CD14-positive monocyte (primary cell): ENCODE measurements at regions not wholly inside any gene's neighbourhood (a gene's known extent, or its start where the extent isn't known, plus 50 kb on each side); places are given as distances from the start of the nearest gene placed in this dataset.

Experiments used
- DNase-seq, 3 donors: peaks; one replicate each; pipeline ENCODE4 v3.0.0-alpha.2; 2011 to 2022
- H2AFZ ChIP-seq: 2 replicates; pipeline ENCODE4 v1.6.0; 2012; ENCODE audit warnings: mild to moderate bottlenecking, low read depth, low read length, inconsistent platforms; ENCODE audit not compliant: insufficient read depth, poor library complexity, severe bottlenecking
- H3K27ac ChIP-seq, 2 donors: 1 replicate in 1 of 2; 2 replicates in 1 of 2; pipeline ENCODE4 v1.5.1; 2012 to 2013; ENCODE audit warnings: low read length in 2 of 2, control low read depth in 1 of 2, inconsistent platforms in 1 of 2, low read depth in 1 of 2, mild to moderate bottlenecking in 1 of 2
- H3K27me3 ChIP-seq, 2 donors: one replicate each; pipeline versions ENCODE4 v1.6.0 to v1.6.1; 2011 to 2013; ENCODE audit warnings: low read length in 2 of 2; ENCODE audit not compliant: control insufficient read depth in 2 of 2, insufficient read depth in 2 of 2
- H3K36me3 ChIP-seq, 2 donors: replicated peaks in 1 of 2; 1 replicate in 1 of 2; 2 replicates in 1 of 2; pipeline versions ENCODE4 v1.5.1 to v1.6.1; 2012 to 2013; ENCODE audit warnings: low read length in 2 of 2, control low read depth in 1 of 2, inconsistent platforms in 1 of 2, mild to moderate bottlenecking in 1 of 2; ENCODE audit not compliant: insufficient read depth in 2 of 2, control insufficient read depth in 1 of 2
- H3K4me1 ChIP-seq, 2 donors: 1 replicate in 1 of 2; 2 replicates in 1 of 2; pipeline versions ENCODE4 v1.5.1 to v1.6.1; 2012 to 2013; ENCODE audit warnings: low read length in 2 of 2, control low read depth in 1 of 2, inconsistent platforms in 1 of 2, mild to moderate bottlenecking in 1 of 2, moderate library complexity in 1 of 2; ENCODE audit not compliant: insufficient read depth in 2 of 2, control insufficient read depth in 1 of 2
- H3K4me2 ChIP-seq: replicated peaks from 2 replicates; pipeline ENCODE3; 2012; ENCODE audit warnings: low read length, moderate library complexity, mild to moderate bottlenecking; ENCODE audit not compliant: poor library complexity, severe bottlenecking; ENCODE audit errors: extremely low read depth
- H3K4me3 ChIP-seq, 3 experiments: fragments of 200-600 bp in 1 of 3; sonication (generic) in 1 of 3; replicated peaks in 1 of 3; 1 replicate in 2 of 3; 2 replicates in 1 of 3; pipeline ENCODE4 v1.5.1; 2011 to 2013; ENCODE audit warnings: low read length in 3 of 3, mild to moderate bottlenecking in 3 of 3, control low read depth in 2 of 3, low read depth in 2 of 3, inconsistent platforms in 1 of 3, moderate library complexity in 1 of 3
- H3K79me2 ChIP-seq: 2 replicates; pipeline ENCODE4 v1.6.0; 2012; ENCODE audit warnings: mild to moderate bottlenecking, control low read depth, inconsistent platforms, low read length, moderate library complexity; ENCODE audit not compliant: insufficient read depth
- H3K9ac ChIP-seq: 2 replicates; pipeline ENCODE4 v1.6.0; 2017; ENCODE audit warnings: low read length, mild to moderate bottlenecking; ENCODE audit not compliant: insufficient read depth, poor library complexity, severe bottlenecking
- H3K9me3 ChIP-seq, 2 donors: replicated peaks in 1 of 2; 1 replicate in 1 of 2; 2 replicates in 1 of 2; pipeline versions ENCODE4 v1.5.1 to v1.6.1; 2012 to 2013; ENCODE audit warnings: low read length in 2 of 2, control low read depth in 1 of 2; ENCODE audit not compliant: control insufficient read depth in 1 of 2, insufficient read depth in 1 of 2
- H4K20me1 ChIP-seq: 2 replicates; pipeline ENCODE4 v1.6.0; 2012; ENCODE audit warnings: mild to moderate bottlenecking, low read length, control low read depth, moderate library complexity; ENCODE audit not compliant: insufficient read depth
- H3K27ac Mint-ChIP-seq, 7 donors: one replicate each; pipeline ENCODE4 v1.8.0; 2020; ENCODE audit warnings: mild to moderate bottlenecking in 7 of 7, mixed read lengths in 7 of 7, moderate library complexity in 6 of 7, inconsistent platforms in 2 of 7
- H3K27me3 Mint-ChIP-seq, 3 donors: one replicate each; pipeline ENCODE4 v1.8.0; 2021 to 2022; ENCODE audit warnings: low read depth in 3 of 3, mild to moderate bottlenecking in 3 of 3, mixed read lengths in 3 of 3, moderate library complexity in 3 of 3, inconsistent platforms in 1 of 3
- H3K36me3 Mint-ChIP-seq, 2 donors: one replicate each; pipeline ENCODE4 v1.8.0; 2020; ENCODE audit warnings: mixed read lengths in 2 of 2, inconsistent platforms in 1 of 2, mild to moderate bottlenecking in 1 of 2
- H3K4me1 Mint-ChIP-seq: one replicate; pipeline ENCODE4 v1.8.0; 2020; ENCODE audit warnings: mild to moderate bottlenecking, mixed read lengths
- H3K4me3 Mint-ChIP-seq, 2 donors: one replicate each; pipeline ENCODE4 v1.8.0; 2020; ENCODE audit warnings: mild to moderate bottlenecking in 2 of 2, mixed read lengths in 2 of 2, moderate library complexity in 1 of 2
- H3K9me3 Mint-ChIP-seq, 7 donors: one replicate each; pipeline ENCODE4 v1.8.0; 2020 to 2022; ENCODE audit warnings: mixed read lengths in 7 of 7, mild to moderate bottlenecking in 6 of 7, moderate library complexity in 6 of 7, inconsistent platforms in 2 of 7
- CTCF ChIP-seq: fragments of 200-600 bp; IDR thresholded peaks from one replicate; pipeline ENCODE4 v1.8.0; 2022; ENCODE audit warnings: antibody characterized with exemption, mild to moderate bottlenecking
- WGBS: methylation state at CpG from one replicate; pipeline ENCODE4 v1.1.5; 2013; ENCODE audit warnings: missing lambda C conversion rate; ENCODE audit not compliant: insufficient coverage; 5-methylcytosine and 5-hydroxymethylcytosine counted together
- intact Hi-C, 2 donors: fragments of 100-400 bp; cut with micrococcal nuclease; formaldehyde crosslinking; loops; one replicate each; pipeline versions ENCODE4 v1.15.0 to v1.15.1; 2023

GRCh38 chr13:89375839-89376238, 1704.7 kb downstream of the SLITRK5 start:
- no peak for DNase-seq
- no peaks in the 10 kb centered on the region for H3K9me3 ChIP-seq
- H4K20me1 ChIP-seq = no peaks in the 10 kb centered on the region
- Mint-ChIP-seq H3K9me3 (peaks cover 0 to 5% (median 3%) of the 10 kb centered on the region in 7 donors), H3K4me1 (no peaks in the 10 kb centered on the region), H3K27ac (no peak overlapping the region), H3K4me3 (no peak overlapping the region), H3K36me3 (no peaks in the 10 kb centered on the region), H3K27me3 (peaks cover 0 to 2% (median 0%) of the 10 kb centered on the region in 3 donors)
- 0% methylated on average over 1 of the region's 2 CpGs for WGBS
- no peaks in the 10 kb centered on the region for H3K27me3 ChIP-seq
- H3K4me2 ChIP-seq = no peak overlapping the region
- no peak for TF ChIP-seq CTCF
- no peak overlapping the region for H3K9ac ChIP-seq
- no peak overlapping the region for H3K4me3 ChIP-seq
- H3K27ac ChIP-seq = no peak overlapping the region
- no peaks in the 10 kb centered on the region for H3K79me2 ChIP-seq
- intact Hi-C loops = no loop called here
- H3K36me3 ChIP-seq = no peaks in the 10 kb centered on the region
- H3K4me1 ChIP-seq = no peaks in the 10 kb centered on the region
- no peak overlapping the region for H2AFZ ChIP-seq

- Histone ChIP-seq H3K9ac (no peak overlapping the region), H3K4me1 (no peaks in the 10 kb centered on the region), H3K27ac (no peak overlapping the region), H3K4me2 (no peak overlapping the region), H4K20me1 (no peaks in the 10 kb centered on the region), H3K27me3 (no peaks in the 10 kb centered on the region), H3K36me3 (no peaks in the 10 kb centered on the region), H3K79me2 (no peaks in the 10 kb centered on the region), H3K4me3 (no peak overlapping the region), H2AFZ (no peak overlapping the region), H3K9me3 (no peaks in the 10 kb centered on the region)
- Mint-ChIP-seq H3K4me3 (no peak overlapping the region), H3K9me3 (peaks cover 0 to 8% (median 3%) of the 10 kb centered on the region in 7 donors), H3K27me3 (peaks cover 0 to 2% (median 0%) of the 10 kb centered on the region in 3 donors), H3K36me3 (no peaks in the 10 kb centered on the region), H3K27ac (no peak overlapping the region), H3K4me1 (no peaks in the 10 kb centered on the region)
- DNase-seq = no peak
- 100% methylated on average over 1 of the region's 3 CpGs for WGBS
- no peak for TF ChIP-seq CTCF
- intact Hi-C loops = no loop called here
Observed at GRCh38 chr13:89380101-89380500, 1708.9 kb downstream of the SLITRK5 start.
